A549 (cell line): ENCODE measurements at regions not wholly inside any gene's neighbourhood (a gene's known extent, or its start where the extent isn't known, plus 50 kb on each side); places are given as distances from the start of the nearest gene placed in this dataset.

Experiments used
- POLR2AphosphoS2 ChIP-seq: conservative IDR thresholded peaks from 2 replicates; pipeline ENCODE4 v1.6.1; 2012; ENCODE audit warnings: low read length, improper control_type of control experiment, inconsistent platforms
- RARB ChIP-seq: fragments of 250-450 bp; sonication (Bioruptor Pico); IDR thresholded peaks from 2 replicates; pipeline ENCODE4 v1.8.0; 2021; ENCODE audit warnings: mild to moderate bottlenecking, moderate library complexity
- SMC3 ChIP-seq: fragments of >200 bp; sonication (Bioruptor Twin); formaldehyde crosslinking; IDR thresholded peaks from 3 replicates; pipeline ENCODE4 v1.6.1; 2018; ENCODE audit warnings: inconsistent platforms
- ZFP36 ChIP-seq: fragments of 450-650 bp; IDR thresholded peaks from 2 replicates; pipeline ENCODE4 v1.6.1; 2014; ENCODE audit warnings: borderline replicate concordance; ENCODE audit not compliant: partially characterized antibody
- TF ChIP-seq, protein P1 (sequence below): fragments of >200 bp; sonication (Bioruptor Twin); formaldehyde crosslinking; IDR thresholded peaks from 3 replicates; pipeline ENCODE4 v1.5.1; 2016
- TF ChIP-seq, protein P2 (sequence below): fragments of 150-350 bp; IDR thresholded peaks from 2 replicates; pipeline ENCODE4 v1.6.1; 2014; ENCODE audit warnings: low read depth, mild to moderate bottlenecking, low read length

DNA sequence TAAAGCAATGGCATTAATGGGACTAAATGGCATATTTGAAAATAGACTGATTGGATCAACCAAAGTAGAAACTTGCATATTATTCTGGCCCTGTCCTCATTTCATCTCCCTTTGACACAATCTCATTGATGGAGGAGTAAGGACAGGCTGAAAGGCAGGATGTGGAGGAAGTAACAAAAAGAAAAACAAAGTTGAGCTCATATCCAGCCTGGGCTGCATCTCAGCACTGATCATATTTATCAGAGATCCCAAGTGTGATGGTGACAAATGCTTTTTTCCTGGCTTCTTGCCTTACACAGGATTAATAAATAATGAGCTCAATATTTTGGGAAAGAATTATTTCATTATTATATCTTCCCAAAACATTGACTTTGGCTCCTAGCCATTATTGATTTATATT lies 622.7 kb downstream of the CD109 start:
- TF ChIP-seq, protein P1, sequence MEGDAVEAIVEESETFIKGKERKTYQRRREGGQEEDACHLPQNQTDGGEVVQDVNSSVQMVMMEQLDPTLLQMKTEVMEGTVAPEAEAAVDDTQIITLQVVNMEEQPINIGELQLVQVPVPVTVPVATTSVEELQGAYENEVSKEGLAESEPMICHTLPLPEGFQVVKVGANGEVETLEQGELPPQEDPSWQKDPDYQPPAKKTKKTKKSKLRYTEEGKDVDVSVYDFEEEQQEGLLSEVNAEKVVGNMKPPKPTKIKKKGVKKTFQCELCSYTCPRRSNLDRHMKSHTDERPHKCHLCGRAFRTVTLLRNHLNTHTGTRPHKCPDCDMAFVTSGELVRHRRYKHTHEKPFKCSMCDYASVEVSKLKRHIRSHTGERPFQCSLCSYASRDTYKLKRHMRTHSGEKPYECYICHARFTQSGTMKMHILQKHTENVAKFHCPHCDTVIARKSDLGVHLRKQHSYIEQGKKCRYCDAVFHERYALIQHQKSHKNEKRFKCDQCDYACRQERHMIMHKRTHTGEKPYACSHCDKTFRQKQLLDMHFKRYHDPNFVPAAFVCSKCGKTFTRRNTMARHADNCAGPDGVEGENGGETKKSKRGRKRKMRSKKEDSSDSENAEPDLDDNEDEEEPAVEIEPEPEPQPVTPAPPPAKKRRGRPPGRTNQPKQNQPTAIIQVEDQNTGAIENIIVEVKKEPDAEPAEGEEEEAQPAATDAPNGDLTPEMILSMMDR: no peak
- TF ChIP-seq SMC3 (no peak), ZFP36 (no peak), RARB (CRISPR knock-in tag) (no peak), POLR2AphosphoS2 (no peak)
- TF ChIP-seq, protein P2, sequence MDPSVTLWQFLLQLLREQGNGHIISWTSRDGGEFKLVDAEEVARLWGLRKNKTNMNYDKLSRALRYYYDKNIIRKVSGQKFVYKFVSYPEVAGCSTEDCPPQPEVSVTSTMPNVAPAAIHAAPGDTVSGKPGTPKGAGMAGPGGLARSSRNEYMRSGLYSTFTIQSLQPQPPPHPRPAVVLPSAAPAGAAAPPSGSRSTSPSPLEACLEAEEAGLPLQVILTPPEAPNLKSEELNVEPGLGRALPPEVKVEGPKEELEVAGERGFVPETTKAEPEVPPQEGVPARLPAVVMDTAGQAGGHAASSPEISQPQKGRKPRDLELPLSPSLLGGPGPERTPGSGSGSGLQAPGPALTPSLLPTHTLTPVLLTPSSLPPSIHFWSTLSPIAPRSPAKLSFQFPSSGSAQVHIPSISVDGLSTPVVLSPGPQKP: no peak
